Kidney epithelial cell (primary cell): ENCODE measurements at regions not wholly inside any gene's neighbourhood (a gene's known extent, or its start where the extent isn't known, plus 50 kb on each side); places are given as distances from the start of the nearest gene placed in this dataset.

Experiments used
- DNase-seq: peaks from one replicate; pipeline ENCODE4 v3.0.0-alpha.2; 2010; ENCODE audit warnings: low read depth
- H3K27me3 ChIP-seq: 2 replicates; pipeline ENCODE4 v1.6.0; 2011; ENCODE audit warnings: low read length; ENCODE audit not compliant: control insufficient read depth, insufficient read depth
- H3K36me3 ChIP-seq: 2 replicates; pipeline ENCODE4 v1.5.1; 2011; ENCODE audit warnings: low read length; ENCODE audit not compliant: control insufficient read depth, insufficient read depth
- H3K4me3 ChIP-seq: 2 replicates; pipeline ENCODE4 v1.5.1; 2011; ENCODE audit warnings: low read depth, mild to moderate bottlenecking, control low read depth, low read length
- CTCF ChIP-seq: IDR thresholded peaks from 2 replicates; pipeline ENCODE4 v1.5.1; 2011; ENCODE audit warnings: mild to moderate bottlenecking, moderate library complexity, low read length, control low read depth, inconsistent platforms; ENCODE audit not compliant: insufficient read depth, poor library complexity, severe bottlenecking

- Histone ChIP-seq H3K27me3 (no peaks in the 10 kb centered on the region), H3K4me3 (no peak overlapping the region), H3K36me3 (no peaks in the 10 kb centered on the region)
- DNase-seq: no peak
- no peak for TF ChIP-seq CTCF
Observed at GRCh38 chr9:99628849-99629620, 192.7 kb upstream of the NR4A3 start.

GRCh38 chr9:99632349-99633038 lies 189.2 kb upstream of the NR4A3 start:
- no peak for TF ChIP-seq CTCF
- no peaks in the 10 kb centered on the region for H3K36me3 ChIP-seq
- H3K27me3 ChIP-seq: no peaks in the 10 kb centered on the region
- H3K4me3 ChIP-seq: no peak overlapping the region
- no peak for DNase-seq

GRCh38 chr9:99633265-99633664 lies 188.4 kb upstream of the NR4A3 start:
- Histone ChIP-seq H3K27me3 (no peaks in the 10 kb centered on the region), H3K4me3 (no peak overlapping the region), H3K36me3 (no peaks in the 10 kb centered on the region)
- no peak for TF ChIP-seq CTCF
- DNase-seq: no peak

- H3K27me3 ChIP-seq: no peaks in the 10 kb centered on the region
- no peak overlapping the region for H3K4me3 ChIP-seq
- no peaks in the 10 kb centered on the region for H3K36me3 ChIP-seq
- DNase-seq: no peak
- no peak for TF ChIP-seq CTCF
Observed at GRCh38 chr9:99634186-99634585, 187.5 kb upstream of the NR4A3 start.

- no peak overlapping the region for H3K4me3 ChIP-seq
- no peak for TF ChIP-seq CTCF
- no peaks in the 10 kb centered on the region for H3K36me3 ChIP-seq
- no peak for DNase-seq
- no peaks in the 10 kb centered on the region for H3K27me3 ChIP-seq
Observed at GRCh38 chr9:99635032-99635431, 186.7 kb upstream of the NR4A3 start.
